ENCODE measurements at regions not wholly inside any gene's neighbourhood (a gene's known extent, or its start where the extent isn't known, plus 50 kb on each side); places are given as distances from the start of the nearest gene placed in this dataset.

DNA sequence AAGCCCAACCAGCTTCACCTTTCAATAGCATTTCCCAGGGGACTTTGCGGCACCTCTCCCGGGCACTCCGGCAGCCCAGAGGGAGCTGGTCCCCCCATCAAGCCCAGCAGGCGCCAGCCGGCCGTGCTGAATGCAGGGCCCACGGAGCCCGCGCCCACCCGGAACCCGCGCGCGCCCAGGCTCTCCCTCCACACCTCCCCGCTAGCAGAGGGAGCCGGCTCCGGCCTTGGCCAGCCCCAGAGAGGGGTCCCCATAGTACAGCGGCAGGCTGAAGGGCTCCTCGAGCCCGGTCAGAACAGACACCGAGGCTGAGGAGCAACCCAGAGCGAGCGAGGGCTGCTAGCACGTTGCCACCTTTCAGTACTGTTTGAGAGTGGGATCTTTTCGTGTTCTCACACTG lies 300.8 kb downstream of the DSEL start:
- TF ChIP-seq, protein P1, sequence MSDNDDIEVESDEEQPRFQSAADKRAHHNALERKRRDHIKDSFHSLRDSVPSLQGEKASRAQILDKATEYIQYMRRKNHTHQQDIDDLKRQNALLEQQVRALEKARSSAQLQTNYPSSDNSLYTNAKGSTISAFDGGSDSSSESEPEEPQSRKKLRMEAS (IDR thresholded peaks at IDR 0.05): no peak
- TF ChIP-seq, protein P2, sequence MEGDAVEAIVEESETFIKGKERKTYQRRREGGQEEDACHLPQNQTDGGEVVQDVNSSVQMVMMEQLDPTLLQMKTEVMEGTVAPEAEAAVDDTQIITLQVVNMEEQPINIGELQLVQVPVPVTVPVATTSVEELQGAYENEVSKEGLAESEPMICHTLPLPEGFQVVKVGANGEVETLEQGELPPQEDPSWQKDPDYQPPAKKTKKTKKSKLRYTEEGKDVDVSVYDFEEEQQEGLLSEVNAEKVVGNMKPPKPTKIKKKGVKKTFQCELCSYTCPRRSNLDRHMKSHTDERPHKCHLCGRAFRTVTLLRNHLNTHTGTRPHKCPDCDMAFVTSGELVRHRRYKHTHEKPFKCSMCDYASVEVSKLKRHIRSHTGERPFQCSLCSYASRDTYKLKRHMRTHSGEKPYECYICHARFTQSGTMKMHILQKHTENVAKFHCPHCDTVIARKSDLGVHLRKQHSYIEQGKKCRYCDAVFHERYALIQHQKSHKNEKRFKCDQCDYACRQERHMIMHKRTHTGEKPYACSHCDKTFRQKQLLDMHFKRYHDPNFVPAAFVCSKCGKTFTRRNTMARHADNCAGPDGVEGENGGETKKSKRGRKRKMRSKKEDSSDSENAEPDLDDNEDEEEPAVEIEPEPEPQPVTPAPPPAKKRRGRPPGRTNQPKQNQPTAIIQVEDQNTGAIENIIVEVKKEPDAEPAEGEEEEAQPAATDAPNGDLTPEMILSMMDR (IDR thresholded peaks at IDR 0.05; ENCODE audit: low read depth, low read length, missing input control): no peak
- no peak for TF ChIP-seq TAF1 (conservative IDR thresholded peaks at IDR 0.05)
- TF ChIP-seq FOXA1 (IDR thresholded peaks at IDR 0.05): no peak
- no peak for TF ChIP-seq RAD21 (IDR thresholded peaks at IDR 0.05)
- no peak for TF ChIP-seq REST (IDR thresholded peaks at IDR 0.05)
- TF ChIP-seq ZBTB33 (IDR thresholded peaks at IDR 0.05): no peak
- no peak for TF ChIP-seq GABPA (IDR thresholded peaks at IDR 0.05 in 1 of 2, conservative IDR thresholded peaks at IDR 0.05 in 1 of 2)
- no peak for TF ChIP-seq RXRA (IDR thresholded peaks at IDR 0.05)
- no peak for TF ChIP-seq JUND (IDR thresholded peaks at IDR 0.05)
- TF ChIP-seq FOXA2 (IDR thresholded peaks at IDR 0.05): no peak
- no peak for TF ChIP-seq YY1 (IDR thresholded peaks at IDR 0.05)
- TF ChIP-seq SP1 (IDR thresholded peaks at IDR 0.05): no peak

Measured in liver (tissue), 3 donors.